ENCODE measurements at regions not wholly inside any gene's neighbourhood (a gene's known extent, or its start where the extent isn't known, plus 50 kb on each side); places are given as distances from the start of the nearest gene placed in this dataset.
"Not testable (repeated sequence)": the region's sequence is repeated elsewhere in the genome, so short reads cannot be mapped to it uniquely, and the experiment has no call there.

DNA sequence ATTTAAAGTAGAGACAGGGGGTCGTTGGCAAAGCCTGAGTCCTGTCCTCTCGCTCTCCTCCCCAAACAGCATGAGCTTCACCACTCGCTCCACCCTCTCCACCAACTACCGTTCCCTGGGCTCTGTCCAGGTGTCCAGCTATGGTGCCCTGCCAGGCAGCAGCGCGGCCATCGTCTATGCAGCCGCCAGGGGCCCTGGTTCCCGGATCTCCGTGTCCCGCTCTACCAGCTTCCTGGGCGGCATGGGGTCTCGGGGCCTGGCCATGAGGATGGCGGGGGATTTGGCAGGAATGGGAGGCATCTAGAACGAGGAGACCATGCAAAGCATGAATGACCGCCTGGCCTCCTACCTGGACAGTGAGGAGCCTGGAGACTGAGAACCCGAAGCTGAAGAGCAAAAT lies 1117.2 kb upstream of the MIR17HG start:
- DNase-seq: no peak

- DNase-seq: no peak
Measured at GRCh38 chr13:90232291-90232690, 1115.2 kb upstream of the MIR17HG start.

DNA sequence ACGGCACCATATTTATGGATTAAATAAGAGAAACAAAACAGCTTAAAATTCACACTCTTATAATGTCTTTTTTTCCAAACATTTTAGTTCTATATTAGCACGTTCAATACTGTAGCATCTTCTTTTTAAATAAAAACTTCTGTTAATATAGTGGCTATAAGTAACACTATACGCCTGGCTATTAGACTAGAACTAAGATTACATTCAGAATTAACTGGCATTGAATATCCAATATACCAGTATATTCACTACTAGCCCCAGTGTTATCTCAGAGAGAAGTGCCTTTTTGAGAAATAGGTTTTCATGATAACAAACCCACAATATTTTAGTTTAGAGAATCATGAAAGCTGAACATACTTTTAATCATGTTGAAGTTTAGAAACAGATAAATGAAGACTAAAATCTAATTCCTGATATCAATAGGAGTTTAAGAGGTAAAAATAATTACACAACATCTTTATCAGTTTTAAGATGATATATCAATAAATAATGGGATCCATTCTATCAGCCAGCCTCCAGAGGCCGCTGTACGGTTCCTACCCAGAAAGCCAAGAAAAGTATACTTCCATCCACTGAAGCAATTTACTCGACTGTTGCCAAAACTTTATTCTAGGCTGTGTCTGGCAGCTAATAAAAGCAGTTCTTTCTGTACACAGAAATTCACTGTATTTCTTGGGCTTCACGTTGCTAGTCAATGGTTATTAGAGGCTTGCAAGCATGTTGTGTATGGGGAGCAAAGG lies 1113.4 kb upstream of the MIR17HG start:
- DNase-seq: no peak

- no peak for DNase-seq
Measured at GRCh38 chr13:90237852-90238251, 1109.6 kb upstream of the MIR17HG start.

GRCh38 chr13:90238413-90238812 lies 1109.1 kb upstream of the MIR17HG start:
- DNase-seq: no peak

DNA sequence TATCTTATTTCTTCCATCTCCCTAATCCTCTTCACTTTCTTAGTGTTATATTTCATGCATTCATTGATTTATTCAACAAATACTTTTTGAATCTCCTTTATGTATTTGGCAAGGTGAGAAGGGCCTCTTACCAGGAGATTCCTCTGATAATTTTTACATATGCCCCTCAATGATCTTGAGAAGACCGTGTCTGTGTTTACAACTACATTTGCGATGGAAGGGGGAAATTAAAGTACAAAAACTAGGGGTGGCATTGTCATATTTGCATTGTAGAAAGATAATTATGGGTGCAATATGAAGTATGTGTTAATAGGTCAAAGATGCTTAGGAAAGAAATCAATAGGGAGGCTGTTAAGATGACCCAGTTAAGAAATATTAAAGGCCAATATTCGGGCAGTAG lies 1108.4 kb upstream of the MIR17HG start:
- no peak for DNase-seq

DNA sequence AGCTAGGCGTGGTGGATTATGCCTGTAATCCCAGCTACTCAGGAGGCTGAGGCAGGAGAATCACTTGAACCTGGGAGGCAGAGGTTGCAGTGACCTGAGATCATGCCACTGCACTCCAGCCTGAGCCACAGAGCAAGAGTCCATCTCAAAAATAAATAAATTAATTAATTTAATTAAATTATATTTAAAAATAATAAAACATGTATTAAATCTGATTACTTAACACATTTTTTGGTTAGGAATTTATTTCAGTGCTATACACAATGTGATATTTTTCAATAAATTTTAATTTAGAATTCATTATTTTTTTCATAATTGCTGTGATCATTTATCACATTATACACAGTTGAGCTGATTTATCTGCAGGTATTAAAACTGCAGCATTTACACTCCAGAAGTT lies 1101.5 kb upstream of the MIR17HG start:
- DNase-seq: no peak

DNA sequence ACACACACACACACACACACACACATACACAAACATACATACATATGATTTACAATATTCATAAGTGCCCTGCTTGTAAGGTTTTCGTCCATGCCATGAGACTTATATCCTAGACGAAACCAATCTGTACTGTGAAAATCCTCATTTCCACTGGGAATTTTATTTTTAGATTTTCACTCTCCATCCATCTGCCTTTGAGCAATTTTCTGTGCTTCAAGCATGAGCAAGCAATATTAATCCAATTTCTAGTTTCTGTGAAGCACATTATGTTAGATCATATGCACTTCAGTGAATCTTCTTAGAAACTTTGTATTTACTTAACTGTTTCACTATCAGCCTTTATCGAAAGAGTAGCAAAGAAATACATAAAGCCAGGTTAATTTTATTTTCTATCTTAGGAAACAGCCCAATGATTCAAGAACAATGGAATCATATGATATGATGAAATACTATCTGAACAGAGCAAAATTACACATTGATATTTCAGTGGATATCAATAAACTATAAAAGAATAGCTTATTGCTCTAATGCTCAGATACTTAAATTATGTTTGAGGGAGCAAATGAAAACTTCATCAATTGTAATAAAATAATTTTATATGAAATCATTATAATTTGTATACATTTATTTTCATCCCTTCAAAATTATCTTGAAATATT lies 1100.7 kb upstream of the MIR17HG start:
- DNase-seq: no peak

DNA sequence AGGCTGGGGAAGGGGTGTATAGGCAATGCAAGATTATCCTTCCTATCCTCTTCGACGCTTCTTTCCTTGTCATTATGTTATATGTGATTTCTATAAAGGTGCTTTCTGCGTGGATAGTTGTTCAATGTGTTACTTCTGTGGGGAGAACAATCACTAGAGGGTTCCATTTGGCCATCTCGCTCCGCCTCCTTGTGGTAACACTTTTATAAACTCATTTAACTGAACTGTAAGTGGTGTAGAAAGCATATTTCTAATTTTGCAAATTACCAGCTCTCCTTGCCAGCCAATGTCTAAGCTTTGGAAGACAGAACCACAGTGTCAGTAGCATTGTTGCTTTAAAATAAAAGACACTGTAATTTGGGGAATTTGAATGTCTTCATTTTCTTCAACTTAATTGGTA lies 1093.7 kb upstream of the MIR17HG start:
- DNase-seq: no peak

GRCh38 chr13:90254437-90254836 lies 1093.0 kb upstream of the MIR17HG start:
- DNase-seq: no peak

DNA sequence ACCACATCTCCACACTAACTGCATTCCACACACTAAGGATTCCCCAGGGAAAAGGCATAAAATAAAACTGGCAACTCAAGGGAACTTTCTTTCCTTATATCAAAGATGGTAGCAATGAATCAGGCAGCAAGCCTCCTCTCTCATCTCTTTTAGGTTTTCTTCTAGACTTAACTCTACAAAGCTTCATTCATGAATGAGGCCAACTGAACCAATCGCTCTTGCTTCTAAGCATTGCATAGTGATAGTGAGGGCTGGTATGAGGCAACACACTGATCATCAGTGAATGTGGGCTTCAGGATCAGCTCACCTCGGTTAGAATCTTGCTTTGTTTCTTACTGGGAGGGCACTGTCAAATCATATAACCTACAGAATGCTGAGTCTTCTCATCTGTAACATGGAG lies 1090.7 kb upstream of the MIR17HG start:
- no peak for DNase-seq

DNA sequence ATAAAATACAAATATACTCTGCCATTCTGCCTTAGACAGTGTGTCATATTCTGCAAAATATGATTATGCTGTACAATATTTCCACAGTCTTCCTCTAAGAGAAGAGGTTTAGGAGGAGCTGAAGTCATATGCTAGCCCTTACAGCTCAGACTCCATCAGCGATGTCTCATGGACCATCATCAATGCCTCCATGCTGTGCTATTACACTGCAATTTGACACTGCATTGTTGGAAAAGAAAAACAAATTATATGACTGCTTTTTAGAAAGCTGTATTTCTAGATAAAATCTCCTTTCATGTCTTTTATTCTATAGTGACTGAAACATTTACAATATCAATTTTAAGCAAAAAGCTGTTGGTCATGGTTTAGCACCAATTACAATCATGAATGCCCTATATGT lies 1089.4 kb upstream of the MIR17HG start:
- DNase-seq: no peak

DNA sequence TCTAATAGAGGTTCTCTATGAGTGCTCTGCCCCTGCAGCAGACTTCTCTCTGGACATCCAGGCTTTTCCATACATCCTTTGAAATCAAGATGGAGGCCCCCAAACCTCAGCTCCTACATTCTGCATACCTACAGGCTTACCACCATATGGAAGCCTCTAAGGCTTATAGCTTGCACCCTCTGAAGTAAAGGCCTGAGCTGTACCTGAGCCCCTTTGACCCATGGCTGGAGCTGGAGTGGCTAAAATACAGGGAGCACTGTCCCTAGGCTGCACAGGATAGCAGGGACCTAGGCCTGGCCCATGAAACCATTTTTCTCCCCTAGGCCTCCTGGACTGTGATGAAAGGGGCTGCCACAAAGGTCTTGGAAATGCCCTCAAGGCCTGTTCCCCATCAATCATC lies 1086.1 kb upstream of the MIR17HG start:
- no peak for DNase-seq

GRCh38 chr13:90270226-90270625 lies 1077.3 kb upstream of the MIR17HG start:
- DNase-seq: no peak

DNA sequence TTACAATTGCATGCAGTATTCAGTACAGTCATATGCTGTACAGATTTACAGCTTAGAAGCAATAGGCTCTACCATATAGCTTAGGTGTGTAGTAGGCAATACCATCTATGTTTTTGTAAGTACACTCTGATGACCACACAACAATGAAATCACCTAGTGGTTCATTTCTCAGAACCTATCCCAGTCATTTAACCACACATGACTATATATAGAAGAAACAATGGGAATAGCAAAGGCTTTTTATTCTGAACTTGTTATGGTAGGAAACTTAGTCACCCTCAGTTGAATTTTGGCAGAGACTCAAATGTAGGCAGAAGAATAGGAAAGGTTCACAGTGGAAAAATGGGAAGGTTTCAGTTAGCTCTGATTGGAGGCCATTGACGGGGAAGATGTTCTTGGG lies 1075.1 kb upstream of the MIR17HG start:
- no peak for DNase-seq

- DNase-seq: no peak
Measured at GRCh38 chr13:90276216-90276615, 1071.3 kb upstream of the MIR17HG start.

DNA sequence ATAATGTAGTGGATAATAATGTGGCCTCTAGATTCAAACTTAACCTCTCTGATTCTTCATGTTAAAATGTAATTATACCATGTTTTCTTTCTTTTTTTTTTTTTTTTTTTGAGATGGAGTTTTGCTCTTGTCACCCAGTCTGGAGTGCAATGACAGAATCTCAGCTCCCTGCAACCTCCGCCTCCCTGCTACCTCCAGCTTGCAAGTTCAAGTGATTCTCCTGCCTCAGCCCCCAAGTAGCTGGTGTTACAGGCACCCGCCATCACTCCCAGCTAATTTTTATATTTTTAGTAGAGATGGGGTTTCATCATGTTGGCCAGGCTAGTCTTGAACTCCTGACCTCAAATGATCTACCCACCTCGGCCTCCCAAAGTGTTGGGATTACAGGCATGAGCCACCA lies 1069.3 kb upstream of the MIR17HG start:
- not testable (repeated sequence) for DNase-seq

DNA sequence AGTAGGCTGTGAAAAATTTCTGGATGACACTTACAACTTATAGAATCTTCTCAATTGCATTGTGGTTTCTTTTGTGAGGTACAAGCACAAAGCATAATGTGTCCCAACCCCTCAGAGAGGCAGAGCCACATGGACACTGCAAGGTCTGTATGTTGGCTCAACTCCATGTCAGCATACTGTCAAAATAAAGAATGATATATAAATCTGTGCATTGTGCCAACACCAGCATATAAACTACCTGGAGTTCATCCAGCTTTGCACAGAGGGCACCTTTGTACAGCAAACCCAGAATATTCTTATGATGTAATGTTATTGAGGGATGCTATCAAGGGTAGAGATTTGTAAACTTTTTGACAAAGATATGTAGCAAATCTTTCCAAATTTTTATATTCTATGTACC lies 1065.8 kb upstream of the MIR17HG start:
- DNase-seq: no peak

DNA sequence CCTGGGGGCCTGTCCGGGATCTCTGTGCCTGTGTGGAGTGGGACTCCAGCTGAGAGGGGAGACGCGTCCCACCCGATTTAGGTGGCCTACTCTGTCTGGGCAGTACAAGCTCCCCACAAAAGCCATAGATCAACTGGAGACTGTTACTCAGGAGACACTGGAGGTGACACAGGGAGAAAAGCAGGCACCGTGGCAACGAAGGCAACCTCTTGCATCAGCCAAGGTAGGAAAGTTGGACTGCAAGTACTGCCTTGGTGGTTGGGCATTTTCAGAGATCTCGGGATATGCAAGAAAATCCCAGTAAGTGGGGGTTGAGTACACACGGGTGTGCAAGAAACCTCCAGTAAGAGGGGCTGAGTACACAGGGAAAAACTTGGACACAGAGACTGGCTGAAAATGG lies 1060.0 kb upstream of the MIR17HG start:
- no peak for DNase-seq

DNA sequence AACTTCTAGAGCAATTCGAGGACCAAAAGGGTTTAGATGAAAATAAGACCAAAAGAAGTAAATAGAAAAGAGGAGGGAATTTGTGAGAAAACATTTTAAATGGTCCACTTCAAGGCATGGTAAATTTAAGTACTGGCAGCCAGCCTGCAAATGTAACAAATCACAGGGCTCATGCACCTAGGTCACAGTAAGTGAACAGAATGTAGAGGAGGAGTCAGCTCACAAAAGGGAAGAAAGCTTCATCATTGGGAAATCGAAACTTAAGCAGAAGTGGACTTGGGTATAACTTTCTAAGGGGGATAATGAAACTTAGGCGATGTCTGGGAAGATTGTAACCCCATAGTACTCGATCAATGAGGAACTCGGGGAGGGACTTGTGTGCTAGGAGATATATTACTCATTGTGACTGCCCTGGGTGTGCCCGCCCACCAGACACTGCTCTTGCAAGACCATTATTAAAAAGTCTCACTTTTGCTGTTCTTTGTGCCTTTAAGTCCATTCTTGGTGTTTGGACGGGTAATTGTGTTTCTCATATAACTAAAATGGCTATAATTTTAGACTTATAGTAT lies 1053.6 kb upstream of the MIR17HG start:
- DNase-seq: no peak

DNA sequence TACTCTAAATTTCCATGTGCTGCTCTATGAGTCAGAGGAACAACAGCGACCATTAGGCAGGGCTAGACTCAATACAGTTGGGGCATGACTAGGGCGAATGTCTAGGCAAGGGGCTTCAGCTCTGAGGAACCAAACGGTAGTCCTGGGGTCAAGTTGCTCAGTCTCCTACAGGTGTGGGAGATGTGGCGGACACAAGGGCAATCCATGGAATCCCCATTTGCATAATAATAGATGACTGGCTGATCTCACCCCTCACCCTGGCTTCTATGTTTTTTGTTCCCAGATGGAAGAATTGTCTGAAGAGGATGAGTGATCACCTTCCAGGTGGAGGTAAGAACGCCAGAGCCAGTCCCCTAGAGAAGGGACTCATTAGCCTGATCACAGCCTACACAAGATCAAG lies 1048.2 kb upstream of the MIR17HG start:
- DNase-seq: no peak

GRCh38 chr13:90300015-90300414 lies 1047.5 kb upstream of the MIR17HG start:
- DNase-seq: no peak

DNA sequence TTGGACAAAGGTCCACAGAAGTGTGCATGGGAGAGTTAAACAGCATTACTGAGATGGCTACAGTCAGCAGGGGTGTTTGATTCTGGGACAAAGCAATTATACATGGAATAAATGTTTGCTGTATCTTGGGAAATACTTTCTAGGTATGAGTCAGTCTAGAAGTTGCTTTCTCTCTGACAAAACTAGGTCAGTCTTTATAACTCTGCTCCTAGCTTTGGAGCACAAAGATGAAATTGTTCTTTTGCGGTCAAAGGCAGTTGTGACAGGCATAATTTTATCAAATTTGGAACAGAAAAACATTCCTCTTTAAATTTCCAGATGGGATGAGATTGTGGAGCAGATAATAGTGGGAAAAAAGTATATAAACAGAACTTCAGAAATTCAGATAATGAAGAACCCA lies 1045.4 kb upstream of the MIR17HG start:
- no peak for DNase-seq

DNA sequence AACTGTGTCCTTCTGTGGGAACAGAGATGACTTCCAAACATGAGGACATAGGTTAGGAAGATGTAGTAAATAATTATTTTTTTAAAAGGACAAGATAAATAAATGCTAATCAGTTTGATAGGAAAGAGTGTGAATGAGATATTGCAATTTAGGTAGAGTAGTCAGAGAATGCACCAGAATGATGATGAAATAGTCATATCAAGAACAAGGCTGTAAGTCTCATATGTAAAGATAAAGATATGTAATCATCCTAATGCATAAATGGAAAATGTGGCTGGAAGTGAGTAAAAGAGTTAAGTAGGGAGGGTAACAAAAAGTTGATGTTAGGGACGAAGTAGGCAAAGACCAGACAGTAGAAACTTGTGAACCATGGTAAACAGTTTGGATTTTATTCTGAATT lies 1041.7 kb upstream of the MIR17HG start:
- DNase-seq: no peak

DNA sequence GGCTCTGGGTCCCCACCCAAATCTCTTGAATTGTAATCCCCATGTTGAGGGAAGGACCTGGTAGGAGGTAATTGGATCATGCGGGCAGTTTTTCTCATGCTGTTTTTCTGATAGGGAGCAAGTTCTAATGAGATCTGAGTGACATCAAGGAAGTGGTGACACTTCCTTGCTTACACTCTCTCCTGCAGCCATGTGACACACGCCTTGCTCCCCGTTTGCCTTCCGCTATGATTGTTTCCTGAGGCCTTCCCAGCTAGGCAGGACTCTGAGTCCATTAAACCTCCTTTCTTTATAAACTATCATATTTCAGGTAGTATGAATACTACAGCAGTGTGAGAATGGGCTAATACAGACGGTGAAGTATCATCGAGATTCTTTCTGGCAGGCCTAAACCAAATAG lies 1040.4 kb upstream of the MIR17HG start:
- DNase-seq: no peak

All from GF-D8 (cell line).